ENCODE measurements at regions not wholly inside any gene's neighbourhood (a gene's known extent, or its start where the extent isn't known, plus 50 kb on each side); places are given as distances from the start of the nearest gene placed in this dataset.
A peak's percentile ranks its signal among the peaks of the same experiment; 100 is the strongest.

DNA sequence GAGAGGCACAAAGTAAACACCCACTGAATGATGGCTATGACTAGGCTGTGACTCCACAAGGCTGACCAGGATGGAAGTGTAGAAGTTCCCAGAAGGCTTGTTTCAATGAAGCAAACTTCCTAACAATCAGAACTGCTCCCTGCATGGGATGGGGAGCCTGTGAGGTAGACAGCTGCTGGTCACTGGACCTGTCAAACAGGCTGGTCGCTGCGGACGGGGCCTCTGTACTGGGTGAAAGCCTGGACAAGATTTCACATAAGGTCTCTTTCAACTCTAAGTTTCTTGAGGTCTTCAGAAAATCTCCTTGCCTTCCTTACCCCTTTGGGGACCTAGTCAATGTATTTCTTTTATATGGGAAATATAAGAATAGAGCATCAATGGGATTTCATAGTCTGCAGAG is 438.2 kb downstream of the BUD13 start:
- DNase-seq (ENCODE audit: extremely low spot score, unreplicated experiment): peak; percentile 27
- no peak overlapping the region for H3K4me3 Mint-ChIP-seq
- peaks cover 6% of the 10 kb centered on the region for H3K9me3 Mint-ChIP-seq
- no peaks in the 10 kb centered on the region for H3K36me3 Mint-ChIP-seq
- peaks cover 5% of the 10 kb centered on the region for H3K27me3 Mint-ChIP-seq
- TF ChIP-seq, protein P1, sequence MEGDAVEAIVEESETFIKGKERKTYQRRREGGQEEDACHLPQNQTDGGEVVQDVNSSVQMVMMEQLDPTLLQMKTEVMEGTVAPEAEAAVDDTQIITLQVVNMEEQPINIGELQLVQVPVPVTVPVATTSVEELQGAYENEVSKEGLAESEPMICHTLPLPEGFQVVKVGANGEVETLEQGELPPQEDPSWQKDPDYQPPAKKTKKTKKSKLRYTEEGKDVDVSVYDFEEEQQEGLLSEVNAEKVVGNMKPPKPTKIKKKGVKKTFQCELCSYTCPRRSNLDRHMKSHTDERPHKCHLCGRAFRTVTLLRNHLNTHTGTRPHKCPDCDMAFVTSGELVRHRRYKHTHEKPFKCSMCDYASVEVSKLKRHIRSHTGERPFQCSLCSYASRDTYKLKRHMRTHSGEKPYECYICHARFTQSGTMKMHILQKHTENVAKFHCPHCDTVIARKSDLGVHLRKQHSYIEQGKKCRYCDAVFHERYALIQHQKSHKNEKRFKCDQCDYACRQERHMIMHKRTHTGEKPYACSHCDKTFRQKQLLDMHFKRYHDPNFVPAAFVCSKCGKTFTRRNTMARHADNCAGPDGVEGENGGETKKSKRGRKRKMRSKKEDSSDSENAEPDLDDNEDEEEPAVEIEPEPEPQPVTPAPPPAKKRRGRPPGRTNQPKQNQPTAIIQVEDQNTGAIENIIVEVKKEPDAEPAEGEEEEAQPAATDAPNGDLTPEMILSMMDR (conservative IDR thresholded peaks at IDR 0.05): no peak
- H3K4me1 Mint-ChIP-seq (ENCODE audit: unreplicated experiment): peaks cover 6% of the 10 kb centered on the region
- no peak overlapping the region for H3K27ac Mint-ChIP-seq

GRCh38 chr11:116333001-116333535 is 439.7 kb downstream of the BUD13 start:
- no peak overlapping the region for H3K27ac Mint-ChIP-seq
- TF ChIP-seq, protein P1 (conservative IDR thresholded peaks at IDR 0.05): no peak
- H3K9me3 Mint-ChIP-seq: peaks cover 6% of the 10 kb centered on the region

GRCh38 chr11:116332391-116332790 is 440.4 kb downstream of the BUD13 start:
- no peaks in the 10 kb centered on the region for H3K36me3 Mint-ChIP-seq
- H3K27ac Mint-ChIP-seq: no peak overlapping the region
- H3K4me1 Mint-ChIP-seq (ENCODE audit: unreplicated experiment): peaks cover 6% of the 10 kb centered on the region
- TF ChIP-seq, protein P1 (conservative IDR thresholded peaks at IDR 0.05): no peak
- no peak overlapping the region for H3K4me3 Mint-ChIP-seq
- peaks cover 6% of the 10 kb centered on the region for H3K9me3 Mint-ChIP-seq
- no peak for DNase-seq (ENCODE audit: extremely low spot score, unreplicated experiment)
- peaks cover 12% of the 10 kb centered on the region for H3K27me3 Mint-ChIP-seq

More at GRCh38 chr11:116333001-116333535, 439.7 kb downstream of the BUD13 start:
- no peak for DNase-seq (ENCODE audit: extremely low spot score, unreplicated experiment)
- Mint-ChIP-seq H3K27me3 (peaks cover 8% of the 10 kb centered on the region), H3K36me3 (no peaks in the 10 kb centered on the region), H3K4me3 (no peak overlapping the region), H3K4me1 (ENCODE audit: unreplicated experiment) (peaks cover 6% of the 10 kb centered on the region)

DNA sequence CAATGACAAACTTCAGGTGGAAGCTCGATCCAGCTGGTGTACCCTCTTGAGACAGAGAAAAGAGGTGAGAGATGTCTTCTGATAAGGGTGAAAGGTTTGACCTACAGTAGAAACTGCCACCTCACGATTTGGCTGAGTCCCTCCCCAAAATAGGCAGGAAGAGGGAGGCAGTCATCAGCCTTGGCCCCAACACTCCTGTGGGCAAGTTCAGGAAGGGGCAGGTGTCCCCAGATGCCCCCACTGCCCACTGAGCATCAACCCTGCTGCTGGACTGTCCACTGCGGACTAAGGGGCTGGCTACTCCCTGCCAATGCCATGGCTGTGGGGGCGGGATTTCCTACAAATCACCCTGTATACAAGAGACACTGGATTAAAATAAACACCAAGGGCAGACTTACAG is 441.4 kb downstream of the BUD13 start:
- no peaks in the 10 kb centered on the region for H3K9me3 Mint-ChIP-seq
- peaks cover 6% of the 10 kb centered on the region for H3K4me1 Mint-ChIP-seq (ENCODE audit: unreplicated experiment)
- TF ChIP-seq, protein P1 (conservative IDR thresholded peaks at IDR 0.05): no peak
- DNase-seq (ENCODE audit: extremely low spot score, unreplicated experiment): peak; percentile 39
- no peaks in the 10 kb centered on the region for H3K36me3 Mint-ChIP-seq
- peaks cover 10% of the 10 kb centered on the region for H3K27me3 Mint-ChIP-seq
- H3K27ac Mint-ChIP-seq: no peak overlapping the region
- H3K4me3 Mint-ChIP-seq: no peak overlapping the region

DNA sequence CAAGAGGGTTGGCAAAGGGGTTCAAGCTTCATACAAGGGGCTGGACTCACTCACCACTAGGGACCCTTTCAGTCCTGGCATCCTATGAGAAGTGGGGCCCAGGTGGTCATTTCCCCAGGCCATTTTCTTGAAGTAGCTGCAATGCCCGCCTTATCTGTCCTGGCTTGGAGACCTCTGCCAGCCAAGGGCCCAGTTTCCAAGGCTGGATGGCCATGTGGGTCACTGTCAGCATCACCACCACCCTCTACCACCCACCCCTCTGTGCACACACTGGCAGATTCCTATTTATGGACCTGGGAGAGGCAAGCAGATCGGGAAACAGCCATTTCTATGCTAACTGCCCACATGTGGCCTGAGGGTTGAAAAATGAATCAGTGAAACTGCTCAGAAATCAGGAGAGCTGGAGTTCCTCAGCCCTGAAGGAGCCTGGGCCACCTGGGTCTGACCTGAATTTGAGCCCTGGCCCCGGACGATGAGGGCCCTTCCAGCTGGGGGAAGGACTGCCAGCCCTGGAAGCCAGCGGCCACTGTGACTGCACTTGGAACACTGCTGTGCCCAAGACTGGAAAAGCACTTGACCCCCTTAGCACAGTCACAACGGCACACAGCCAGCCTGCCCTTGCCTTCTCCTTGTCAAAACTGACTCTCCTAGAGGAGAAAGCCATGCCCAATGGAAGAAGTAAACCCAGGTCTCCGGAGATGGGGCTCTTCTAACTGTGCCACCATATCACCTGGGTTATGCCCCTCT is 442.2 kb downstream of the BUD13 start:
- H3K4me3 Mint-ChIP-seq: no peak overlapping the region
- peak; percentile 53 for DNase-seq (ENCODE audit: extremely low spot score, unreplicated experiment)
- no peaks in the 10 kb centered on the region for H3K9me3 Mint-ChIP-seq
- no peak overlapping the region for H3K27ac Mint-ChIP-seq
- peaks cover 6% of the 10 kb centered on the region for H3K4me1 Mint-ChIP-seq (ENCODE audit: unreplicated experiment)
- H3K27me3 Mint-ChIP-seq: peaks cover 10% of the 10 kb centered on the region
- TF ChIP-seq, protein P1 (conservative IDR thresholded peaks at IDR 0.05): no peak
- no peaks in the 10 kb centered on the region for H3K36me3 Mint-ChIP-seq

Measured in type B pancreatic cell (in vitro differentiated cells).